OCI-LY7 (cell line): ENCODE measurements at regions not wholly inside any gene's neighbourhood (a gene's known extent, or its start where the extent isn't known, plus 50 kb on each side); places are given as distances from the start of the nearest gene placed in this dataset.

Source experiments
- CTCF ChIP-seq: fragments of 200-600 bp; sonication (generic); conservative IDR thresholded peaks from 2 replicates; pipeline ENCODE4 v1.5.1; 2014; ENCODE audit warnings: mild to moderate bottlenecking, antibody characterized with exemption, low read length, moderate library complexity, mixed read lengths
- EZH2phosphoT487 ChIP-seq: fragments of 200-600 bp; sonication (generic); IDR thresholded peaks from 2 replicates; pipeline ENCODE4 v1.6.1; 2018; ENCODE audit warnings: low read depth, borderline replicate concordance, mild to moderate bottlenecking, mixed run types, antibody characterized with exemption, low read length, moderate library complexity, mixed read lengths

DNA sequence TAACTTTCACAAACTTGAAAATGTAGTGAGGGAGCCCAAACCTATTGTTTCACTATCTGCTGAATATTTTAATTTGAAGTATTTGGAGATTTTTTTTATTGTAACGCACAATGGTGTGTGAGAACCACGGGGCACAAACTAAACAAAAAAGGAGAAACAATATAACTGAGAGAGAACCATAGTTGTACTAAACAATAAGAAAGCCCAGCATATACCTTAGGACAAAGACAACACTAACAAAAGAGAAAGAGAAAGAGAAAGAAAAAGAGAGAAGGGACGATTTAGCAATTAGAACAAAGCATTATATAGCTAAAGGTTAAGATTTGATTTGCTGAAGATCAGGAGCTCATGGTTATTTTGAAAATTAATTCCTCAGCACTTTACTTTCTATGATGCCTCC is 906.0 kb upstream of the NXPH2 start:
- no peak for TF ChIP-seq CTCF
- TF ChIP-seq EZH2phosphoT487: no peak
